ENCODE measurements at regions not wholly inside any gene's neighbourhood (a gene's known extent, or its start where the extent isn't known, plus 50 kb on each side); places are given as distances from the start of the nearest gene placed in this dataset.

DNA sequence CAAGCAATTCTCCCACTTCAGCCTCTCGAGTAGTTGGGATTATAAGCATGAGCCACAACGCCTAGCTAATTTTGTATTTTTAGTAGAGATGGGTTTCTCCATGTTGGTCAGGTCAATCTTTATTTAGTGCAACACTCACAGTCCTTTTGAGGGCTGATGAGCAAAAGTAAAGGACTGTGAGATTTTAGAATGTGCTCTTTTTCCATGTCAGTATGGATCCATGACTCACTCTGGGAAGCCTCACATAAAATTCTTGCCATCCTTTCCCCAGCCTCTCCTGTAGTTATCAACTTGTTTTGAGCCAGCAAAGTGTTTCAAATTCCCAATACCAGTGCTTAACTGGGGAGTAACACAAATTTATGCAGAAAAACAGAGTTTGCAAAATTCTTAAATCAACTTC, 135.8 kb upstream of the CXCL12 start:
- no TSS peak for BruUV-seq (replicated peaks)
- Mint-ChIP-seq H3K9me3 (ENCODE audit: low read depth, unreplicated experiment) (peaks cover 2% of the 10 kb centered on the region), H3K36me3 (ENCODE audit: insufficient read depth, unreplicated experiment) (no peaks in the 10 kb centered on the region)

GRCh38 chr10:44539178-44539577, 154.3 kb upstream of the CXCL12 start:
- H3K27me3 Mint-ChIP-seq (ENCODE audit: unreplicated experiment), result no peaks in the 10 kb centered on the region
- no peak for DNase-seq
- no peak overlapping the region for H3K27ac Mint-ChIP-seq (ENCODE audit: unreplicated experiment)
- no peak overlapping the region for H3K4me3 Mint-ChIP-seq (ENCODE audit: low read depth, unreplicated experiment)
- intact Hi-C loops (cut with micrococcal nuclease; ENCODE audit: unreplicated experiment), result no loop called here
- no peaks in the 10 kb centered on the region for H3K36me3 Mint-ChIP-seq (ENCODE audit: insufficient read depth, unreplicated experiment)
- H3K4me1 Mint-ChIP-seq (ENCODE audit: low read depth, unreplicated experiment), result no peaks in the 10 kb centered on the region
- CTCF ChIA-PET, result no interaction called here
- TF ChIP-seq, protein P1, sequence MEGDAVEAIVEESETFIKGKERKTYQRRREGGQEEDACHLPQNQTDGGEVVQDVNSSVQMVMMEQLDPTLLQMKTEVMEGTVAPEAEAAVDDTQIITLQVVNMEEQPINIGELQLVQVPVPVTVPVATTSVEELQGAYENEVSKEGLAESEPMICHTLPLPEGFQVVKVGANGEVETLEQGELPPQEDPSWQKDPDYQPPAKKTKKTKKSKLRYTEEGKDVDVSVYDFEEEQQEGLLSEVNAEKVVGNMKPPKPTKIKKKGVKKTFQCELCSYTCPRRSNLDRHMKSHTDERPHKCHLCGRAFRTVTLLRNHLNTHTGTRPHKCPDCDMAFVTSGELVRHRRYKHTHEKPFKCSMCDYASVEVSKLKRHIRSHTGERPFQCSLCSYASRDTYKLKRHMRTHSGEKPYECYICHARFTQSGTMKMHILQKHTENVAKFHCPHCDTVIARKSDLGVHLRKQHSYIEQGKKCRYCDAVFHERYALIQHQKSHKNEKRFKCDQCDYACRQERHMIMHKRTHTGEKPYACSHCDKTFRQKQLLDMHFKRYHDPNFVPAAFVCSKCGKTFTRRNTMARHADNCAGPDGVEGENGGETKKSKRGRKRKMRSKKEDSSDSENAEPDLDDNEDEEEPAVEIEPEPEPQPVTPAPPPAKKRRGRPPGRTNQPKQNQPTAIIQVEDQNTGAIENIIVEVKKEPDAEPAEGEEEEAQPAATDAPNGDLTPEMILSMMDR (IDR thresholded peaks at IDR 0.05; ENCODE audit: unreplicated experiment), result no peak
- no TSS peak for BruUV-seq (replicated peaks)
- H3K9me3 Mint-ChIP-seq (ENCODE audit: low read depth, unreplicated experiment), result peaks cover 5% of the 10 kb centered on the region

More for the DNA sequence above, 135.8 kb upstream of the CXCL12 start:
- H3K27ac Mint-ChIP-seq (ENCODE audit: unreplicated experiment), result no peak overlapping the region
- no peaks in the 10 kb centered on the region for H3K27me3 Mint-ChIP-seq (ENCODE audit: unreplicated experiment)
- TF ChIP-seq, protein P1 (IDR thresholded peaks at IDR 0.05; ENCODE audit: unreplicated experiment), result no peak
- intact Hi-C loops (cut with micrococcal nuclease; ENCODE audit: unreplicated experiment), result no loop called here
- CTCF ChIA-PET, result no interaction called here
- DNase-seq, result no peak
- no peaks in the 10 kb centered on the region for H3K4me1 Mint-ChIP-seq (ENCODE audit: low read depth, unreplicated experiment)
- no peak overlapping the region for H3K4me3 Mint-ChIP-seq (ENCODE audit: low read depth, unreplicated experiment)

GRCh38 chr10:44552726-44553125, 167.8 kb upstream of the CXCL12 start:
- no TSS peak for BruUV-seq (replicated peaks)
- CTCF ChIA-PET, result no interaction called here
- Mint-ChIP-seq H3K27ac (ENCODE audit: unreplicated experiment) (no peak overlapping the region), H3K27me3 (ENCODE audit: unreplicated experiment) (peaks cover 61% of the 10 kb centered on the region), H3K4me1 (ENCODE audit: low read depth, unreplicated experiment) (no peaks in the 10 kb centered on the region), H3K36me3 (ENCODE audit: insufficient read depth, unreplicated experiment) (no peaks in the 10 kb centered on the region), H3K4me3 (ENCODE audit: low read depth, unreplicated experiment) (no peak overlapping the region), H3K9me3 (ENCODE audit: low read depth, unreplicated experiment) (peaks cover 7% of the 10 kb centered on the region)
- intact Hi-C loops (cut with micrococcal nuclease; ENCODE audit: unreplicated experiment), result no loop called here
- DNase-seq, result no peak
- TF ChIP-seq, protein P1 (IDR thresholded peaks at IDR 0.05; ENCODE audit: unreplicated experiment), result no peak

DNA sequence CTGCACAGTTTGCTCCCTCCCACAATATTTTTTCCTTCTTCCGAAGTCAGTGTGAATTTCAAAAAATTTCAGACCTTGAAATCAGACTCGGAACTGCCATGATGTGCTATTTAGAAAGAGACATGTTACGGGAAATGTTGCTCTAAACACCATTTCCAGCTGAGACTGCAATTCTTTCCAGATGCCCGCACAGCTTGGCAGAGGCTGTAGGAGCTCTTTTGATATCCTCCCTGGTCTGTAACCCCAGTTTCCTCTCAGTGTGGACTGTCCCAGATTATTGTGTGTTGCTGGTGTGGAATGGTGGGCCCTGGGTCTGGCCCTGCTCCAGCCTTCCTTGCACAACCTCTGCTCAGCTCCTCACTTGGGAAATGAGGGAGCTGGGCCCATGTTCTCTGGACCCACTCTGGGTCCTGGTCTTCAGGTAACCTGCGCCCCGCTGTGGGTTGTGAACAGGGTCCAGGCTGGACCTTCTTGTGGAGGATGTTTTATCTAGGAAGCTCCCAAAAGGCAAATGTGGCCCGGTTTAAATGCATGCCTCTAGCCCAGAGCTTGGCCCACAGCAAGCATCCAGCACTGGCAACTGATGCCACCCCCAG, 172.8 kb upstream of the CXCL12 start:
- intact Hi-C loops (cut with micrococcal nuclease; ENCODE audit: unreplicated experiment), result no loop called here
- no TSS peak for BruUV-seq (replicated peaks)
- DNase-seq, result no peak
- peaks cover 6% of the 10 kb centered on the region for H3K36me3 Mint-ChIP-seq (ENCODE audit: insufficient read depth, unreplicated experiment)
- H3K9me3 Mint-ChIP-seq (ENCODE audit: low read depth, unreplicated experiment), result no peaks in the 10 kb centered on the region
- H3K27ac Mint-ChIP-seq (ENCODE audit: unreplicated experiment), result no peak overlapping the region
- H3K4me1 Mint-ChIP-seq (ENCODE audit: low read depth, unreplicated experiment), result no peaks in the 10 kb centered on the region
- TF ChIP-seq, protein P1 (IDR thresholded peaks at IDR 0.05; ENCODE audit: unreplicated experiment), result no peak
- CTCF ChIA-PET, result no interaction called here
- H3K4me3 Mint-ChIP-seq (ENCODE audit: low read depth, unreplicated experiment), result no peak overlapping the region
- H3K27me3 Mint-ChIP-seq (ENCODE audit: unreplicated experiment), result peaks cover 100% of the 10 kb centered on the region

Measured in Calu3 (cell line).